ENCODE measurements at regions not wholly inside any gene's neighbourhood (a gene's known extent, or its start where the extent isn't known, plus 50 kb on each side); places are given as distances from the start of the nearest gene placed in this dataset.
"Not testable (repeated sequence)": the region's sequence is repeated elsewhere in the genome, so short reads cannot be mapped to it uniquely, and the experiment has no call there.

GRCh38 chr13:99677116-99677951 lies 176.1 kb downstream of the TM9SF2 start:
- no peaks in the 10 kb centered on the region for H3K27me3 ChIP-seq (ENCODE audit: control insufficient read depth, insufficient read depth, low read length)
- H3K27ac ChIP-seq (ENCODE audit: low read length): no peak overlapping the region
- DNase-seq (ENCODE audit: low read depth, low spot score): no peak
- H3K4me1 ChIP-seq (ENCODE audit: control insufficient read depth, insufficient read depth, low read length): peaks cover 2% of the 10 kb centered on the region; the same call in 1 of the 2 replicates
- 100% methylated on average over 3 of the region's 8 CpGs for WGBS (ENCODE audit: insufficient coverage, insufficient read length)
- no peak overlapping the region for H3K4me3 ChIP-seq (ENCODE audit: low read length)
- H3K9me3 ChIP-seq (ENCODE audit: control insufficient read depth, insufficient read depth, low read length): no peaks in the 10 kb centered on the region
- H3K36me3 ChIP-seq (ENCODE audit: control insufficient read depth, insufficient read depth, low read length): no peaks in the 10 kb centered on the region

DNA sequence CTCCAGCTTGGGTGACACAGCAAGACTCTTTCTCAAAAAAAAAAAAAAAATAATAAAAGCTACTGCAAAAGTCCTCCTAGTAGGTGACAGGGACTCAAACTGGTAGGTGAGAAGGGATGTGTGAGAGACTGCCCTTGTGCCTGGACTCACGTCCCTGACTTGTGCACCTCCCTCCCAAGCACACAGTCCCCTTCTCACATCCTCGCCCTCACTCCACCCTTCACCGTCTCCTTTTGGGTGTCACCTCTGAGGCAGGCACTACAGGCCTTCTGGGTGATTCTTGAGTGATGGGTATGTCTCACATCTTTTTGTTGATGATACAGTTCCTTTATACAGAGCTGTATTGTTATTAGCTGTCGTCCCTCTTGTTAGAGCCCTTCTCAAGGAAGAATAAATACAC lies 170.5 kb downstream of the TM9SF2 start:
- WGBS (ENCODE audit: insufficient coverage, insufficient read length): no CpG with 5 or more reads among the region's 4 CpGs
- no peak for DNase-seq (ENCODE audit: low read depth, low spot score)
- H3K27ac ChIP-seq (ENCODE audit: low read length): no peak overlapping the region

DNA sequence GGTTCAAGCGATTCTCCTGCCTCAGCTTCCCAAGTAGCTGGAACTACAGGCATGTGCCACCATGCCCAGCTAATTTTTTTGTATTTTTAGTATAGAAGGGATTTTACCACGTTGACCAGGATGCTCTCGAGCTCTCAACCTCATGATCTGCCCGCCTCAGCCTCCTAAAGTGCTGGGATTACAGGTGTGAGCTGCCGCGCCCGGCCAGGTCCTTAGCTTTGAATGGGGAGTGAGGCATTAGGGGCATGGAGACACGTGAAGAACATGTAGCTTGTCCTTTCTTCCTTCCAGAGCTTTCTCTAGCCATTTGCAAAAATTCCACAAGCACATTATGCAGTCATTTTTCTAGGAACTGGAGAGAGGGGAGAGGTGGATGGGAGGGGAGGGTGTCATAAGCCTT lies 167.8 kb downstream of the TM9SF2 start:
- WGBS (ENCODE audit: insufficient coverage, insufficient read length): no CpG with 5 or more reads among the region's 8 CpGs
- H3K36me3 ChIP-seq (ENCODE audit: control insufficient read depth, insufficient read depth, low read length); H3K27ac ChIP-seq (ENCODE audit: low read length); H3K4me3 ChIP-seq (ENCODE audit: low read length); H3K9me3 ChIP-seq (ENCODE audit: control insufficient read depth, insufficient read depth, low read length); H3K4me1 ChIP-seq (ENCODE audit: control insufficient read depth, insufficient read depth, low read length); H3K27me3 ChIP-seq (ENCODE audit: control insufficient read depth, insufficient read depth, low read length); DNase-seq (ENCODE audit: low read depth, low spot score): not testable (repeated sequence)

More for the DNA sequence above, 170.5 kb downstream of the TM9SF2 start:
- Histone ChIP-seq H3K27me3 (ENCODE audit: control insufficient read depth, insufficient read depth, low read length) (no peaks in the 10 kb centered on the region), H3K9me3 (ENCODE audit: control insufficient read depth, insufficient read depth, low read length) (no peaks in the 10 kb centered on the region), H3K36me3 (ENCODE audit: control insufficient read depth, insufficient read depth, low read length) (no peaks in the 10 kb centered on the region), H3K4me3 (ENCODE audit: low read length) (no peak overlapping the region), H3K4me1 (ENCODE audit: control insufficient read depth, insufficient read depth, low read length) (no peaks in the 10 kb centered on the region; the same call in 1 of the 2 replicates)

DNA sequence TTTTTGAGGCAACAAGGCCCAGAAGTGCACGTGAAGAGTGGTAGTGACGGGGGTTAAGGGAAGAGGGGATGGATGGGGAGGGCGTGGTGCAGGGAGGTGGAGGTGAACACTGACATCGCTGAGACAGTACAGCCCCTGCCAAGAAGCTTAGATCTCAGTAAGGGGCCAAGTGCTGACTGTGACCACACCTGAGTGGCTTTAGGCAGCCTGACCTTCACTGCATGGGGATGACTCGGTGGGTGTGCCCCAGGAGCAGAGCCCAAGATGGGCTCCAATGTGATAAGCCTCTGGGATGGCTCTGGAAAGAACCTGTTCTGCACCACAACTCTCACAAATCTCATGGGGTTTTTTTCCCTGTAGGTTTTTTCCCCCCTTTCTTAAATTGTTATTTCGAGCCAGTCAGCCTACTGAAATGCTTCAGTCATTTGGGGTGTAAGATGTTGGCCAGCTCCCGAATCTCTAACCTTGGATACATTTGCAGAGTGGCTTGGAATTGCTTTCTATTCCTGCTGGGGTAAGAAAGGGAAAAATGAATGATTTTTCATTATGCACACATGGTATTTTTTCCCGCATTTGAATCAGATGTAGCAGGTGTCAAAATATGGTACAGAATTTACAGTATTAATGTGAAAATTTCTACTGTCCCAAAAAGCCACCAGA lies 165.0 kb downstream of the TM9SF2 start:
- Histone ChIP-seq H3K9me3 (ENCODE audit: control insufficient read depth, insufficient read depth, low read length) (no peaks in the 10 kb centered on the region), H3K4me1 (ENCODE audit: control insufficient read depth, insufficient read depth, low read length) (peaks cover 9% of the 10 kb centered on the region), H3K4me3 (ENCODE audit: low read length) (no peak overlapping the region), H3K27me3 (ENCODE audit: control insufficient read depth, insufficient read depth, low read length) (no peaks in the 10 kb centered on the region), H3K36me3 (ENCODE audit: control insufficient read depth, insufficient read depth, low read length) (no peaks in the 10 kb centered on the region), H3K27ac (ENCODE audit: low read length) (no peak overlapping the region)
- WGBS (ENCODE audit: insufficient coverage, insufficient read length): 100% methylated on average over 1 of the region's 8 CpGs
- no peak for DNase-seq (ENCODE audit: low read depth, low spot score)

DNA sequence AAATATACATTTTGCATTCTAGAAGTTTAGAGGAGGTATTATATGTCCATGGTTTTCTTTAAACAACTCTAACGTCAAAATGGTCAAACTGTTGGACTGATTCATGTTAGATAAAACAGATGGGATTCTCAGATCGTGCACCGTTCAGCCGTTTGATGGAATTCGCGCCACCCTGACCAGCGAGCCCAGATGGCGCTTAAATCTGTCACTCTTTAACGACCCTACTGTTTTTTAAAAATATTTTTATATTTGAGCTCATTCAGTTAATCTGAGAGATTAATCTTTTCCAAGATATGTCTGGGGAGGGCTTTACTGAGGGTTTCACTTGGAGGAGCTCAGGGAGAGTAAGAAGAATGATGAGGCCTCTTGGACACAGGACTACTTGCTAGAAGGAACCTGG lies 164.4 kb downstream of the TM9SF2 start:
- no CpG with 5 or more reads among the region's 9 CpGs for WGBS (ENCODE audit: insufficient coverage, insufficient read length)

GRCh38 chr13:99663908-99664307 lies 162.6 kb downstream of the TM9SF2 start:
- DNase-seq (ENCODE audit: low read depth, low spot score): no peak
- Histone ChIP-seq H3K4me1 (ENCODE audit: control insufficient read depth, insufficient read depth, low read length) (peaks cover 11% of the 10 kb centered on the region; the same call in 1 of the 2 replicates), H3K27ac (ENCODE audit: low read length) (no peak overlapping the region), H3K27me3 (ENCODE audit: control insufficient read depth, insufficient read depth, low read length) (no peaks in the 10 kb centered on the region), H3K9me3 (ENCODE audit: control insufficient read depth, insufficient read depth, low read length) (no peaks in the 10 kb centered on the region), H3K4me3 (ENCODE audit: low read length) (no peak overlapping the region), H3K36me3 (ENCODE audit: control insufficient read depth, insufficient read depth, low read length) (no peaks in the 10 kb centered on the region)
- no CpG with 5 or more reads among the region's 2 CpGs for WGBS (ENCODE audit: insufficient coverage, insufficient read length)

More for the DNA sequence above, 164.4 kb downstream of the TM9SF2 start:
- no peak for DNase-seq (ENCODE audit: low read depth, low spot score)
- no peaks in the 10 kb centered on the region for H3K27me3 ChIP-seq (ENCODE audit: control insufficient read depth, insufficient read depth, low read length)
- H3K27ac ChIP-seq (ENCODE audit: low read length): no peak overlapping the region
- H3K36me3 ChIP-seq (ENCODE audit: control insufficient read depth, insufficient read depth, low read length): no peaks in the 10 kb centered on the region
- no peak overlapping the region for H3K4me3 ChIP-seq (ENCODE audit: low read length)
- peaks cover 9% of the 10 kb centered on the region; the same call in 1 of the 2 replicates for H3K4me1 ChIP-seq (ENCODE audit: control insufficient read depth, insufficient read depth, low read length)
- H3K9me3 ChIP-seq (ENCODE audit: control insufficient read depth, insufficient read depth, low read length): no peaks in the 10 kb centered on the region

DNA sequence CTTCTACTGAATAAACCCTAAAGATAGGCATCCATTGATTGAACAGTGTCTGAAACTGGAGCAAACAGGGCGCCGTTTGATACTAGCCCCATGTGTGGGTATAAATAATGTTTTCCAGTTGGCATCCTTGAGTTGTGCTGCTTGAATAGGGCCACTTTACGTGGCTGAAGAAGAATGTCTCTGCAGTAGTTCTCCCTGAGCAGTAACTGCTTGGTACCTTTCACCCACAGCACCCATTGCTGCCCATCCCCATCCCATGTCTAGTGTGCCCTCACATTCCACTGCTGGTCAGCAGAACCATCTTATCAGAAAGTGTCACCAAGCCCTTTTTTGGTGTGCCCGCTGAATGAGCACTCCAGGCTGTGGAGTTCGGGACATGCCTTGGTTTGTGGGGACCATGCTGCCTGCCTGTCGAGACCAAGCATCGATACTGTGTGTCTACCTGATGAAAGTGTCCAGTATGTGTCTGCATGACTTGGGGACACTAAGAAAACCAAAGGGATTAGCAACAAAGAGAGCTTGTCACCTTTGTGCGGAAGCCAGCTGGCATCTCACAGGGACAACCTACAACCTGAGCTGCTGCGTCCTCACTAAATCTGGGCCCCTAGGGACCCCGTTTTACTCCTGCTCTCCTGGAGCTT lies 162.0 kb downstream of the TM9SF2 start:
- no peak for DNase-seq (ENCODE audit: low read depth, low spot score)
- peaks cover 11% of the 10 kb centered on the region; the same call in 1 of the 2 replicates for H3K4me1 ChIP-seq (ENCODE audit: control insufficient read depth, insufficient read depth, low read length)
- no CpG with 5 or more reads among the region's 10 CpGs for WGBS (ENCODE audit: insufficient coverage, insufficient read length)
- no peaks in the 10 kb centered on the region for H3K9me3 ChIP-seq (ENCODE audit: control insufficient read depth, insufficient read depth, low read length)
- H3K27me3 ChIP-seq (ENCODE audit: control insufficient read depth, insufficient read depth, low read length): no peaks in the 10 kb centered on the region
- H3K36me3 ChIP-seq (ENCODE audit: control insufficient read depth, insufficient read depth, low read length): no peaks in the 10 kb centered on the region
- no peak overlapping the region for H3K27ac ChIP-seq (ENCODE audit: low read length)
- no peak overlapping the region for H3K4me3 ChIP-seq (ENCODE audit: low read length)

- Histone ChIP-seq H3K27me3 (ENCODE audit: control insufficient read depth, insufficient read depth, low read length) (no peaks in the 10 kb centered on the region), H3K4me1 (ENCODE audit: control insufficient read depth, insufficient read depth, low read length) (peaks cover 13% of the 10 kb centered on the region; the same call in 1 of the 2 replicates), H3K9me3 (ENCODE audit: control insufficient read depth, insufficient read depth, low read length) (no peaks in the 10 kb centered on the region), H3K4me3 (ENCODE audit: low read length) (no peak overlapping the region), H3K27ac (ENCODE audit: low read length) (no peak overlapping the region), H3K36me3 (ENCODE audit: control insufficient read depth, insufficient read depth, low read length) (no peaks in the 10 kb centered on the region)
- no CpG with 5 or more reads among the region's 3 CpGs for WGBS (ENCODE audit: insufficient coverage, insufficient read length)
- DNase-seq (ENCODE audit: low read depth, low spot score): no peak
Observed at GRCh38 chr13:99662678-99663077, 161.4 kb downstream of the TM9SF2 start.

- Histone ChIP-seq H3K27me3 (ENCODE audit: control insufficient read depth, insufficient read depth, low read length) (no peaks in the 10 kb centered on the region), H3K4me3 (ENCODE audit: low read length) (no peak overlapping the region), H3K27ac (ENCODE audit: low read length) (no peak overlapping the region), H3K9me3 (ENCODE audit: control insufficient read depth, insufficient read depth, low read length) (no peaks in the 10 kb centered on the region), H3K36me3 (ENCODE audit: control insufficient read depth, insufficient read depth, low read length) (no peaks in the 10 kb centered on the region), H3K4me1 (ENCODE audit: control insufficient read depth, insufficient read depth, low read length) (peaks cover 18% of the 10 kb centered on the region; the same call in 1 of the 2 replicates)
- no CpG with 5 or more reads among the region's 3 CpGs for WGBS (ENCODE audit: insufficient coverage, insufficient read length)
- DNase-seq (ENCODE audit: low read depth, low spot score): no peak
Observed at GRCh38 chr13:99661791-99662190, 160.5 kb downstream of the TM9SF2 start.

DNA sequence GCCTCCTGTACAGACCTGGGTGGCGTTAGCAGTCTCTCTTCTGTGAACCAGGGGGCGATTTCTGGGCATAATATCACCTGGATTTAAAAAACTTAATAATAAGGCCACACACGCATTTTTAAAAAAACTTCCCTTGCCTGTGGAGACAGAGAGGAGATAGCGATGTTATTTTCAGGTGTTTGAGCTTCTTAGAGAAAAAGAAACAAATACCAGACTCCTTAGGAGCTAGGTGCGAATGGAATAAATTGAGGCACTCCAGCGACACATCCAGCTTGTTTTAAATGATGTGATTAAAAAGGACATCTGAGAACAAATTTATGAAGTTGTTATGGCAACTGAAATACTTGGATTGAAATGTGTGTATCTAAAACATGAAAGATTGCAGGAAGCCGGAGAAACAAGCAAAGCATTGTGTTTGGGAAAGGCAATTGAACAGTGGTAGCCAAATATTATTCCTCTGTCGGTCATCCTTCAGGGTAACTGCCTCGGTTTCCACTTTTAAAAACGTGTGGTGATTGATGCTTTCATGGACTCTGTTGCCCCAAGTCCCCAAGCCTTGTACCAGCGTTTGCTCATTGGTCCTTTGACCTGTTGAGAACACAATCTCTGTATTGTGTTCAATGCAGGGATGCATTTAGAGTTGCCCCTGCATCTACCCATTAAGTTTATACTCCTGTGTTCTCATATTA lies 158.7 kb downstream of the TM9SF2 start:
- Histone ChIP-seq H3K36me3 (ENCODE audit: control insufficient read depth, insufficient read depth, low read length) (no peaks in the 10 kb centered on the region), H3K27ac (ENCODE audit: low read length) (peak overlapping the region; percentile 26), H3K9me3 (ENCODE audit: control insufficient read depth, insufficient read depth, low read length) (no peaks in the 10 kb centered on the region), H3K27me3 (ENCODE audit: control insufficient read depth, insufficient read depth, low read length) (no peaks in the 10 kb centered on the region), H3K4me3 (ENCODE audit: low read length) (no peak overlapping the region), H3K4me1 (ENCODE audit: control insufficient read depth, insufficient read depth, low read length) (peaks cover 16% of the 10 kb centered on the region; the same call in 1 of the 2 replicates)
- no CpG with 5 or more reads among the region's 11 CpGs for WGBS (ENCODE audit: insufficient coverage, insufficient read length)
- DNase-seq (ENCODE audit: low read depth, low spot score): no peak
